Stimulated activated naive CD8-positive, alpha-beta T cell treated with anti-CD3 and anti-CD28 coated beads, Interleukin-15, amount 100 ng/mL, for 72 hours (primary cell): ENCODE measurements at regions not wholly inside any gene's neighbourhood (a gene's known extent, or its start where the extent isn't known, plus 50 kb on each side); places are given as distances from the start of the nearest gene placed in this dataset.

ENCODE experiments used
- ATAC-seq: fragments of 150-1000 bp; cut with Tn5 transposase; 2 replicates; pipeline ENCODE4 v1.10.0; 2021; ENCODE audit warnings: mild to moderate bottlenecking, moderate library complexity
- DNase-seq, 2 donors: peaks; one replicate each; pipeline ENCODE4 v3.0.0; 2021 to 2022
- H3K27ac Mint-ChIP-seq, 2 donors: one replicate each; pipeline ENCODE4 v1.8.0; 2022; ENCODE audit warnings: mild to moderate bottlenecking in 2 of 2, mixed read lengths in 2 of 2, moderate library complexity in 2 of 2
- H3K27me3 Mint-ChIP-seq: one replicate; pipeline ENCODE4 v1.8.0; 2022; ENCODE audit warnings: mixed read lengths
- H3K4me1 Mint-ChIP-seq: one replicate; pipeline ENCODE4 v1.8.0; 2022; ENCODE audit warnings: mild to moderate bottlenecking, mixed read lengths
- H3K4me3 Mint-ChIP-seq, 2 donors: one replicate each; pipeline ENCODE4 v1.8.0; 2022; ENCODE audit warnings: mild to moderate bottlenecking in 2 of 2, mixed read lengths in 2 of 2, moderate library complexity in 1 of 2
- H3K9me3 Mint-ChIP-seq, 2 donors: one replicate each; pipeline ENCODE4 v1.8.0; 2022; ENCODE audit warnings: mixed read lengths in 2 of 2

GRCh38 chr2:137806068-137806805 is 158.0 kb upstream of the HNMT start:
- ATAC-seq (no peak), DNase-seq (no peak)
- Mint-ChIP-seq H3K9me3 (peaks cover 0 to 6% of the 10 kb centered on the region in 2 donors), H3K27ac (no peak overlapping the region), H3K4me3 (no peak overlapping the region), H3K4me1 (no peaks in the 10 kb centered on the region), H3K27me3 (no peaks in the 10 kb centered on the region)

- H3K27ac Mint-ChIP-seq = no peak overlapping the region
- H3K9me3 Mint-ChIP-seq = no peaks in the 10 kb centered on the region
- H3K4me1 Mint-ChIP-seq = no peaks in the 10 kb centered on the region
- ATAC-seq = no peak
- DNase-seq = no peak
- no peak overlapping the region for H3K4me3 Mint-ChIP-seq
- H3K27me3 Mint-ChIP-seq = no peaks in the 10 kb centered on the region
These were observed 155.0 kb upstream of the HNMT start for GRCh38 chr2:137809252-137809651.

GRCh38 chr2:137809837-137810236 is 154.4 kb upstream of the HNMT start:
- ATAC-seq = no peak
- Mint-ChIP-seq H3K4me1 (no peaks in the 10 kb centered on the region), H3K27me3 (no peaks in the 10 kb centered on the region), H3K27ac (no peak overlapping the region), H3K4me3 (no peak overlapping the region), H3K9me3 (no peaks in the 10 kb centered on the region)
- DNase-seq = no peak

- ATAC-seq = no peak
- no peaks in the 10 kb centered on the region for H3K9me3 Mint-ChIP-seq
These were observed 151.8 kb upstream of the HNMT start for GRCh38 chr2:137812517-137812916.

GRCh38 chr2:137813176-137813575 is 151.1 kb upstream of the HNMT start:
- DNase-seq = no peak
- H3K9me3 Mint-ChIP-seq = no peaks in the 10 kb centered on the region
- no peaks in the 10 kb centered on the region for H3K4me1 Mint-ChIP-seq
- no peak overlapping the region for H3K4me3 Mint-ChIP-seq
- no peaks in the 10 kb centered on the region for H3K27me3 Mint-ChIP-seq
- no peak for ATAC-seq
- H3K27ac Mint-ChIP-seq = no peak overlapping the region

More at GRCh38 chr2:137812517-137812916, 151.8 kb upstream of the HNMT start:
- H3K4me1 Mint-ChIP-seq = no peaks in the 10 kb centered on the region
- no peak overlapping the region for H3K4me3 Mint-ChIP-seq
- DNase-seq = no peak
- no peak overlapping the region for H3K27ac Mint-ChIP-seq
- no peaks in the 10 kb centered on the region for H3K27me3 Mint-ChIP-seq

GRCh38 chr2:137817058-137817457 is 147.2 kb upstream of the HNMT start:
- DNase-seq (no peak), ATAC-seq (no peak)
- Mint-ChIP-seq H3K4me1 (no peaks in the 10 kb centered on the region), H3K9me3 (no peaks in the 10 kb centered on the region), H3K27ac (no peak overlapping the region), H3K27me3 (peaks cover 7% of the 10 kb centered on the region), H3K4me3 (no peak overlapping the region)

GRCh38 chr2:137823196-137823595 is 141.1 kb upstream of the HNMT start:
- no peak for DNase-seq
- Mint-ChIP-seq H3K27ac (no peak overlapping the region), H3K4me3 (no peak overlapping the region), H3K4me1 (peaks cover 5% of the 10 kb centered on the region), H3K27me3 (peaks cover 36% of the 10 kb centered on the region), H3K9me3 (no peaks in the 10 kb centered on the region)
- no peak for ATAC-seq

- DNase-seq (no peak), ATAC-seq (no peak)
- no peak overlapping the region for H3K27ac Mint-ChIP-seq
- H3K9me3 Mint-ChIP-seq = no peaks in the 10 kb centered on the region
- H3K27me3 Mint-ChIP-seq = peaks cover 36% of the 10 kb centered on the region
- peaks cover 5% of the 10 kb centered on the region for H3K4me1 Mint-ChIP-seq
- H3K4me3 Mint-ChIP-seq = no peak overlapping the region
These were observed 139.8 kb upstream of the HNMT start for GRCh38 chr2:137824501-137824900.

GRCh38 chr2:137826373-137827372 is 137.6 kb upstream of the HNMT start:
- H3K4me1 Mint-ChIP-seq = peaks cover 5% of the 10 kb centered on the region
- no peak overlapping the region for H3K4me3 Mint-ChIP-seq
- ATAC-seq (peak; percentile 92), DNase-seq (no peak)
- no peak overlapping the region for H3K27ac Mint-ChIP-seq
- no peaks in the 10 kb centered on the region for H3K9me3 Mint-ChIP-seq
- H3K27me3 Mint-ChIP-seq = peaks cover 29% of the 10 kb centered on the region

GRCh38 chr2:137828624-137829023 is 135.6 kb upstream of the HNMT start:
- DNase-seq = no peak
- no peak for ATAC-seq
- H3K27ac Mint-ChIP-seq = no peak overlapping the region
- H3K4me1 Mint-ChIP-seq = peaks cover 5% of the 10 kb centered on the region
- H3K9me3 Mint-ChIP-seq = no peaks in the 10 kb centered on the region
- H3K27me3 Mint-ChIP-seq = peaks cover 18% of the 10 kb centered on the region
- no peak overlapping the region for H3K4me3 Mint-ChIP-seq

GRCh38 chr2:137829251-137829650 is 135.0 kb upstream of the HNMT start:
- DNase-seq = no peak
- Mint-ChIP-seq H3K4me1 (peaks cover 5% of the 10 kb centered on the region), H3K27ac (no peak overlapping the region), H3K9me3 (no peaks in the 10 kb centered on the region), H3K27me3 (peaks cover 14% of the 10 kb centered on the region), H3K4me3 (no peak overlapping the region)
- ATAC-seq = no peak

GRCh38 chr2:137834760-137835379 is 129.4 kb upstream of the HNMT start:
- Mint-ChIP-seq H3K4me1 (no peaks in the 10 kb centered on the region), H3K9me3 (no peaks in the 10 kb centered on the region), H3K27me3 (peaks cover 5% of the 10 kb centered on the region), H3K4me3 (no peak overlapping the region), H3K27ac (no peak overlapping the region)
- ATAC-seq (no peak), DNase-seq (no peak)

GRCh38 chr2:137836671-137837070 is 127.6 kb upstream of the HNMT start:
- no peak overlapping the region for H3K27ac Mint-ChIP-seq
- no peaks in the 10 kb centered on the region for H3K4me1 Mint-ChIP-seq
- peaks cover 10% of the 10 kb centered on the region for H3K27me3 Mint-ChIP-seq
- no peak overlapping the region for H3K4me3 Mint-ChIP-seq
- ATAC-seq = peak; percentile 39
- no peak for DNase-seq
- no peaks in the 10 kb centered on the region for H3K9me3 Mint-ChIP-seq

- Mint-ChIP-seq H3K4me1 (no peaks in the 10 kb centered on the region), H3K4me3 (no peak overlapping the region), H3K27me3 (peaks cover 10% of the 10 kb centered on the region), H3K9me3 (no peaks in the 10 kb centered on the region), H3K27ac (no peak overlapping the region)
- ATAC-seq = no peak
- DNase-seq = no peak
These were observed 126.4 kb upstream of the HNMT start for GRCh38 chr2:137837830-137838229.

- Mint-ChIP-seq H3K27ac (no peak overlapping the region), H3K27me3 (peaks cover 10% of the 10 kb centered on the region), H3K4me3 (no peak overlapping the region), H3K9me3 (no peaks in the 10 kb centered on the region), H3K4me1 (no peaks in the 10 kb centered on the region)
- DNase-seq = peak in 1 of 2 donors; percentile 9
- no peak for ATAC-seq
These were observed 125.8 kb upstream of the HNMT start for GRCh38 chr2:137838255-137839092.
